ENCODE measurements at regions not wholly inside any gene's neighbourhood (a gene's known extent, or its start where the extent isn't known, plus 50 kb on each side); places are given as distances from the start of the nearest gene placed in this dataset.
A peak's percentile ranks its signal among the peaks of the same experiment; 100 is the strongest.

GRCh38 chr4:166460769-166461550 lies 587.9 kb downstream of the TLL1 start:
- no peak for DNase-seq (ENCODE audit: low read depth in 2 of 3, low spot score in 2 of 3)

GRCh38 chr4:166481055-166481454 lies 608.0 kb downstream of the TLL1 start:
- DNase-seq (ENCODE audit: low read depth in 2 of 3, low spot score in 2 of 3) = peak in 1 of 3 donors; percentile 32

GRCh38 chr4:166481739-166482138 lies 608.7 kb downstream of the TLL1 start:
- peak in 1 of 3 donors; percentile 12 for DNase-seq (ENCODE audit: low read depth in 2 of 3, low spot score in 2 of 3)

- DNase-seq (ENCODE audit: low read depth in 2 of 3, low spot score in 2 of 3) = peak in 1 of 3 donors; percentile 65
Observed at GRCh38 chr4:166482758-166483157, 609.7 kb downstream of the TLL1 start.

- no peak for DNase-seq (ENCODE audit: low read depth in 2 of 3, low spot score in 2 of 3)
Observed at GRCh38 chr4:166491635-166492034, 618.6 kb downstream of the TLL1 start.

GRCh38 chr4:166493924-166494345 lies 620.9 kb downstream of the TLL1 start:
- peak in 1 of 3 donors; percentile 67 for DNase-seq (ENCODE audit: low read depth in 2 of 3, low spot score in 2 of 3)

GRCh38 chr4:166498546-166498945 lies 625.5 kb downstream of the TLL1 start:
- no peak for DNase-seq (ENCODE audit: low read depth in 2 of 3, low spot score in 2 of 3)

GRCh38 chr4:166499820-166500219 lies 626.8 kb downstream of the TLL1 start:
- peak in 1 of 3 donors; percentile 20 for DNase-seq (ENCODE audit: low read depth in 2 of 3, low spot score in 2 of 3)

GRCh38 chr4:166501941-166502382 lies 628.9 kb downstream of the TLL1 start:
- no peak for DNase-seq (ENCODE audit: low read depth in 2 of 3, low spot score in 2 of 3)

- no peak for DNase-seq (ENCODE audit: low read depth in 2 of 3, low spot score in 2 of 3)
Observed at GRCh38 chr4:166502660-166503059, 629.6 kb downstream of the TLL1 start.

GRCh38 chr4:166506051-166506450 lies 633.0 kb downstream of the TLL1 start:
- no peak for DNase-seq (ENCODE audit: low read depth in 2 of 3, low spot score in 2 of 3)

- DNase-seq (ENCODE audit: low read depth in 2 of 3, low spot score in 2 of 3) = no peak
Observed at GRCh38 chr4:166512267-166512666, 639.2 kb downstream of the TLL1 start.

GRCh38 chr4:166518315-166518714 lies 645.3 kb downstream of the TLL1 start:
- no peak for DNase-seq (ENCODE audit: low read depth in 2 of 3, low spot score in 2 of 3)

- no peak for DNase-seq (ENCODE audit: low read depth in 2 of 3, low spot score in 2 of 3)
Observed at GRCh38 chr4:166518776-166519175, 645.7 kb downstream of the TLL1 start.

- DNase-seq (ENCODE audit: low read depth in 2 of 3, low spot score in 2 of 3) = no peak
Observed at GRCh38 chr4:166519774-166520173, 646.7 kb downstream of the TLL1 start.

GRCh38 chr4:166527500-166527899 lies 654.5 kb downstream of the TLL1 start:
- DNase-seq (ENCODE audit: low read depth in 2 of 3, low spot score in 2 of 3) = no peak

- DNase-seq (ENCODE audit: low read depth in 2 of 3, low spot score in 2 of 3) = no peak
Observed at GRCh38 chr4:166531703-166532102, 658.7 kb downstream of the TLL1 start.

- no peak for DNase-seq (ENCODE audit: low read depth in 2 of 3, low spot score in 2 of 3)
Observed at GRCh38 chr4:166535865-166536264, 662.8 kb downstream of the TLL1 start.

- no peak for DNase-seq (ENCODE audit: low read depth in 2 of 3, low spot score in 2 of 3)
Observed at GRCh38 chr4:166538491-166539005, 665.5 kb downstream of the TLL1 start.

GRCh38 chr4:166546009-166546408 lies 673.0 kb downstream of the TLL1 start:
- no peak for DNase-seq (ENCODE audit: low read depth in 2 of 3, low spot score in 2 of 3)

GRCh38 chr4:166577639-166578038 lies 656.7 kb downstream of the SPOCK3 start:
- DNase-seq (ENCODE audit: low read depth in 2 of 3, low spot score in 2 of 3) = no peak

GRCh38 chr4:166585491-166585890 lies 648.8 kb downstream of the SPOCK3 start:
- no peak for DNase-seq (ENCODE audit: low read depth in 2 of 3, low spot score in 2 of 3)

Measured in hematopoietic multipotent progenitor cell (in vitro differentiated cells).